Neural progenitor cell (in vitro differentiated cells): ENCODE measurements at regions not wholly inside any gene's neighbourhood (a gene's known extent, or its start where the extent isn't known, plus 50 kb on each side); places are given as distances from the start of the nearest gene placed in this dataset.
A peak's percentile ranks its signal among the peaks of the same experiment; 100 is the strongest.

Source experiments
- CTCF ChIP-seq: fragments of 200-600 bp; sonication (generic); IDR thresholded peaks from 2 replicates; pipeline ENCODE4 v1.5.1; 2017; ENCODE audit warnings: antibody characterized with exemption, mild to moderate bottlenecking
- EZH2phosphoT487 ChIP-seq: fragments of 200-600 bp; sonication (generic); IDR thresholded peaks from 2 replicates; pipeline ENCODE4 v1.6.1; 2017; ENCODE audit warnings: antibody characterized with exemption

GRCh38 chr1:79556189-79556588 is 549.7 kb upstream of the ADGRL4 start:
- peak; percentile 20 for TF ChIP-seq CTCF
- TF ChIP-seq EZH2phosphoT487, result no peak
